SK-N-SH treated with all-trans-retinoic acid at 6 μM for 48 hours (cell line): ENCODE measurements at regions not wholly inside any gene's neighbourhood (a gene's known extent, or its start where the extent isn't known, plus 50 kb on each side); places are given as distances from the start of the nearest gene placed in this dataset.

ENCODE experiments used
- ATAC-seq: fragments of 200-7000 bp; cut with Tn5 transposase; 3 replicates; pipeline ENCODE4 v1.9.1; 2020; ENCODE audit warnings: mild to moderate bottlenecking, moderate library complexity
- ARNTL ChIP-seq: fragments of 450-650 bp; formaldehyde crosslinking; IDR thresholded peaks from 2 replicates; pipeline ENCODE4 v1.5.0; 2020; ENCODE audit warnings: low read depth, mild to moderate bottlenecking, moderate library complexity, borderline replicate concordance
- BACH2 ChIP-seq: fragments of 250-450 bp; sonication (Bioruptor Pico); IDR thresholded peaks from 2 replicates; pipeline ENCODE4 v1.9.0; 2021; ENCODE audit warnings: mild to moderate bottlenecking, borderline replicate concordance
- ESRRG ChIP-seq: fragments of 250-450 bp; sonication (Bioruptor Pico); IDR thresholded peaks from 2 replicates; pipeline ENCODE4 v1.6.1; 2021; ENCODE audit warnings: mild to moderate bottlenecking
- GLIS3 ChIP-seq: fragments of 250-450 bp; sonication (Bioruptor Pico); IDR thresholded peaks from 2 replicates; pipeline ENCODE4 v1.5.0; 2020; ENCODE audit warnings: mild to moderate bottlenecking, moderate library complexity
- ISL1 ChIP-seq: fragments of 250-450 bp; sonication (Bioruptor Pico); IDR thresholded peaks from 2 replicates; pipeline ENCODE4 v2.1.2; 2022; ENCODE audit warnings: mild to moderate bottlenecking, moderate library complexity
- OSR1 ChIP-seq: fragments of 250-450 bp; sonication (Bioruptor Pico); IDR thresholded peaks from 2 replicates; pipeline ENCODE4 v1.8.0; 2022; ENCODE audit warnings: moderate library complexity, mild to moderate bottlenecking, inconsistent platforms
- POU6F1 ChIP-seq: fragments of 250-450 bp; sonication (Bioruptor Pico); IDR thresholded peaks from 2 replicates; pipeline ENCODE4 v1.8.0; 2021; ENCODE audit warnings: low read depth, mild to moderate bottlenecking, moderate library complexity, borderline replicate concordance
- PPARA ChIP-seq: fragments of 250-450 bp; sonication (Bioruptor Pico); IDR thresholded peaks from 2 replicates; pipeline ENCODE4 v1.5.0; 2020; ENCODE audit warnings: mild to moderate bottlenecking, borderline replicate concordance
- RARB ChIP-seq: fragments of 250-450 bp; sonication (Bioruptor Pico); IDR thresholded peaks from 2 replicates; pipeline ENCODE4 v1.8.0; 2021; ENCODE audit warnings: mild to moderate bottlenecking, moderate library complexity
- TCF4 ChIP-seq: fragments of 250-450 bp; sonication (Bioruptor Pico); IDR thresholded peaks from 2 replicates; pipeline ENCODE4 v1.8.0; 2021; ENCODE audit warnings: mild to moderate bottlenecking, moderate library complexity, borderline replicate concordance
- TOX ChIP-seq: fragments of 250-450 bp; sonication (Bioruptor Pico); IDR thresholded peaks from 2 replicates; pipeline ENCODE4 v1.8.0; 2021; ENCODE audit warnings: mild to moderate bottlenecking, moderate library complexity, borderline replicate concordance
- TSHZ2 ChIP-seq: fragments of 250-450 bp; sonication (Bioruptor Pico); IDR thresholded peaks from 2 replicates; pipeline ENCODE4 v1.5.0; 2020; ENCODE audit warnings: mild to moderate bottlenecking, moderate library complexity
- ZC3H10 ChIP-seq: fragments of 250-450 bp; sonication (Bioruptor Pico); IDR thresholded peaks from 2 replicates; pipeline ENCODE4 v1.5.1; 2021; ENCODE audit warnings: mild to moderate bottlenecking, moderate library complexity
- ZFP3 ChIP-seq: fragments of 250-450 bp; sonication (Bioruptor Pico); IDR thresholded peaks from 2 replicates; pipeline ENCODE4 v1.5.0; 2020; ENCODE audit warnings: mild to moderate bottlenecking, moderate library complexity
- ZFP30 ChIP-seq: fragments of 450-650 bp; formaldehyde crosslinking; IDR thresholded peaks from 2 replicates; pipeline ENCODE4 v1.5.0; 2022; ENCODE audit warnings: mild to moderate bottlenecking, moderate library complexity
- ZNF565 ChIP-seq: fragments of 450-650 bp; formaldehyde crosslinking; conservative IDR thresholded peaks from 2 replicates; pipeline ENCODE4 v1.5.0; 2020; ENCODE audit warnings: low read depth, mild to moderate bottlenecking, moderate library complexity
- ZNF70 ChIP-seq: fragments of 450-650 bp; formaldehyde crosslinking; IDR thresholded peaks from 2 replicates; pipeline ENCODE4 v1.5.0; 2020; ENCODE audit warnings: mild to moderate bottlenecking, moderate library complexity
- ZNF8 ChIP-seq: fragments of 450-650 bp; formaldehyde crosslinking; IDR thresholded peaks from 2 replicates; pipeline ENCODE4 v1.5.0; 2020; ENCODE audit warnings: mild to moderate bottlenecking, moderate library complexity
- TF ChIP-seq, protein P1 (sequence below): fragments of 250-450 bp; sonication (Bioruptor Pico); IDR thresholded peaks from 2 replicates; pipeline ENCODE4 v1.5.1; 2020; ENCODE audit warnings: low read depth, mild to moderate bottlenecking, moderate library complexity
- TF ChIP-seq, protein P2 (sequence below): fragments of 250-450 bp; sonication (Bioruptor Pico); IDR thresholded peaks from 2 replicates; pipeline ENCODE4 v1.5.1; 2021; ENCODE audit warnings: mild to moderate bottlenecking, moderate library complexity

GRCh38 chr5:84605241-84605640 is 220.6 kb upstream of the EDIL3 start (continued):
- no peak for TF ChIP-seq TSHZ2 (CRISPR knock-in tag)

DNA sequence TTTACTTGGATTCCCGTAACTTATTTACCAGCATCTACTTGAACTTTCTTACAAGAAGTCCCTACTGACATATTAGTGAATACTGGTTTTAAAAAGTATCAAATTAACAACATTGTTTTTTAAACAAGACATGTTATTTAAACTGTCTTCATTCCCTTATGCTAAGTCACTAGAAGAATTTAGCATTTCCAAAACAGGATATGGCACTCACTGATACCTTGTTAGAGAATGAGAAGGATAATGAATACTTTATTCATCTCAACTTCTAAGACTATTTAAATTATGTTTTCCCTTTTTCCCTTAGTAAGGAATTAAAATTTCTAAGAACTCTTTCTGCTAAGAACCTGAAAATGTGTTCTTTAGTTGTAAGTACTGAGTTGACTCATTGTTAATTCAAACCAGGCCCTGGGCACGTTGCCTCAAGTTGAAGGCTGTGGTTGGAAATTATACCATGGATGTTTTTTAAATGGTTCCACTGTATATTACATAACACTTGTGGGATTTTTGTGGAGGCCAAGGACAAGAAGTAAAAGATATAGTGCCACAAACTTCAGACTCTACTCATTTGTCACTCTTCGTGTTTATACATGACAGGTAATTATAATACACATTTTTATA is 219.0 kb upstream of the EDIL3 start:
- TF ChIP-seq, protein P1, sequence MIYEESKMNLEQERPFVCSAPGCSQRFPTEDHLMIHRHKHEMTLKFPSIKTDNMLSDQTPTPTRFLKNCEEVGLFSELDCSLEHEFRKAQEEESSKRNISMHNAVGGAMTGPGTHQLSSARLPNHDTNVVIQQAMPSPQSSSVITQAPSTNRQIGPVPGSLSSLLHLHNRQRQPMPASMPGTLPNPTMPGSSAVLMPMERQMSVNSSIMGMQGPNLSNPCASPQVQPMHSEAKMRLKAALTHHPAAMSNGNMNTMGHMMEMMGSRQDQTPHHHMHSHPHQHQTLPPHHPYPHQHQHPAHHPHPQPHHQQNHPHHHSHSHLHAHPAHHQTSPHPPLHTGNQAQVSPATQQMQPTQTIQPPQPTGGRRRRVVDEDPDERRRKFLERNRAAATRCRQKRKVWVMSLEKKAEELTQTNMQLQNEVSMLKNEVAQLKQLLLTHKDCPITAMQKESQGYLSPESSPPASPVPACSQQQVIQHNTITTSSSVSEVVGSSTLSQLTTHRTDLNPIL = no peak
- TF ChIP-seq GLIS3 (CRISPR knock-in tag) = no peak
- no peak for TF ChIP-seq PPARA (CRISPR knock-in tag)
- TF ChIP-seq ZFP30 (CRISPR knock-in tag) = no peak
- TF ChIP-seq, protein P2, sequence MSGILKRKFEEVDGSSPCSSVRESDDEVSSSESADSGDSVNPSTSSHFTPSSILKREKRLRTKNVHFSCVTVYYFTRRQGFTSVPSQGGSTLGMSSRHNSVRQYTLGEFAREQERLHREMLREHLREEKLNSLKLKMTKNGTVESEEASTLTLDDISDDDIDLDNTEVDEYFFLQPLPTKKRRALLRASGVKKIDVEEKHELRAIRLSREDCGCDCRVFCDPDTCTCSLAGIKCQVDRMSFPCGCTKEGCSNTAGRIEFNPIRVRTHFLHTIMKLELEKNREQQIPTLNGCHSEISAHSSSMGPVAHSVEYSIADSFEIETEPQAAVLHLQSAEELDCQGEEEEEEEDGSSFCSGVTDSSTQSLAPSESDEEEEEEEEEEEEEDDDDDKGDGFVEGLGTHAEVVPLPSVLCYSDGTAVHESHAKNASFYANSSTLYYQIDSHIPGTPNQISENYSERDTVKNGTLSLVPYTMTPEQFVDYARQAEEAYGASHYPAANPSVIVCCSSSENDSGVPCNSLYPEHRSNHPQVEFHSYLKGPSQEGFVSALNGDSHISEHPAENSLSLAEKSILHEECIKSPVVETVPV (CRISPR knock-in tag) = no peak
- TF ChIP-seq RARB (CRISPR knock-in tag) = no peak
- TF ChIP-seq ESRRG (CRISPR knock-in tag) = no peak
- TF ChIP-seq ARNTL = no peak
- no peak for TF ChIP-seq BACH2 (CRISPR knock-in tag)
- TF ChIP-seq ZNF70 (CRISPR knock-in tag) = no peak
- ATAC-seq = no peak

DNA sequence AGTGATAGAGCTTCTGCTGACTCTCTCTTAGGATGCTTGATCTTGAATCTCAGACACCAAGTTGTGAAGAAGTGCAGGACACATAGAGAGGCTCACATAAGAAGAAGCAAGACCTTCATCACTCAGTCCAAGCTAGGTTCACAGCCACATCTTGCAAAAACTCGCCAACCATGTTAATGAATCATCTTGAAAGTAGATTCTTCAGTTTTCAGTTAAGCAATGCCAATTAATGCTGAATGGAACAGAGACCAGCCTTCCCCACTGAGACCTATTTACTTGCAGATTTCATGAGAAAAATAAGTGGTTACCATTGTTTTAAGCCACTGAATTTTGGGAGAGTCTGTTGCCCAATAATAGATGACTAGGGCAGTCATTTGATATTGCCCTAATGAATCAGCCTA is 217.7 kb upstream of the EDIL3 start:
- TF ChIP-seq ZNF565 (CRISPR knock-in tag) (no peak), BACH2 (CRISPR knock-in tag) (no peak), ZNF8 (CRISPR knock-in tag) (no peak), OSR1 (CRISPR knock-in tag) (no peak), POU6F1 (CRISPR knock-in tag) (no peak), ZC3H10 (CRISPR knock-in tag) (no peak), ARNTL (no peak), TCF4 (CRISPR knock-in tag) (no peak), RARB (CRISPR knock-in tag) (no peak), ISL1 (CRISPR knock-in tag) (no peak), TOX (CRISPR knock-in tag) (no peak), ESRRG (CRISPR knock-in tag) (no peak), ZNF70 (CRISPR knock-in tag) (no peak), ZFP3 (no peak), GLIS3 (CRISPR knock-in tag) (no peak)
- TF ChIP-seq, protein P1 = no peak
- TF ChIP-seq, protein P2 (CRISPR knock-in tag) = no peak
- ATAC-seq = no peak
